Type B pancreatic cell (in vitro differentiated cells): ENCODE measurements at regions not wholly inside any gene's neighbourhood (a gene's known extent, or its start where the extent isn't known, plus 50 kb on each side); places are given as distances from the start of the nearest gene placed in this dataset.

Source experiments
- DNase-seq: peaks from one replicate; pipeline ENCODE4 v3.0.0; 2021; ENCODE audit warnings: mixed read lengths; ENCODE audit not compliant: unreplicated experiment; ENCODE audit errors: extremely low spot score
- H3K27ac Mint-ChIP-seq: 2 replicates; pipeline ENCODE4 v1.8.0; 2021; ENCODE audit warnings: mild to moderate bottlenecking, mixed read lengths
- H3K27me3 Mint-ChIP-seq: 2 replicates; pipeline ENCODE4 v1.8.0; 2021; ENCODE audit warnings: mixed read lengths
- H3K36me3 Mint-ChIP-seq: 2 replicates; pipeline ENCODE4 v1.8.0; 2021; ENCODE audit warnings: mixed read lengths
- H3K4me1 Mint-ChIP-seq: one replicate; pipeline ENCODE4 v1.8.0; 2021; ENCODE audit warnings: mixed read lengths; ENCODE audit not compliant: unreplicated experiment
- H3K4me3 Mint-ChIP-seq: 2 replicates; pipeline ENCODE4 v1.8.0; 2021; ENCODE audit warnings: mild to moderate bottlenecking, mixed read lengths
- H3K9me3 Mint-ChIP-seq: 2 replicates; pipeline ENCODE4 v1.8.0; 2021; ENCODE audit warnings: mixed read lengths
- CTCF ChIP-seq: fragments of 200-600 bp; sonication (generic); conservative IDR thresholded peaks from 2 replicates; pipeline ENCODE4 v1.5.0; 2021; ENCODE audit warnings: antibody characterized with exemption, mild to moderate bottlenecking

- no peak overlapping the region for H3K27ac Mint-ChIP-seq
- DNase-seq, result peak; percentile 51
These were observed 285.7 kb downstream of the PTPRU start for GRCh38 chr1:29521811-29522580.

GRCh38 chr1:29521438-29521715 is 285.1 kb downstream of the PTPRU start:
- no peaks in the 10 kb centered on the region for H3K36me3 Mint-ChIP-seq
- peak; percentile 40 for DNase-seq
- no peak overlapping the region for H3K27ac Mint-ChIP-seq
- no peak overlapping the region for H3K4me3 Mint-ChIP-seq
- no peak for TF ChIP-seq CTCF
- peaks cover 36% of the 10 kb centered on the region for H3K27me3 Mint-ChIP-seq
- H3K9me3 Mint-ChIP-seq, result no peaks in the 10 kb centered on the region
- H3K4me1 Mint-ChIP-seq, result peaks cover 14% of the 10 kb centered on the region

More at GRCh38 chr1:29521811-29522580, 285.7 kb downstream of the PTPRU start:
- peaks cover 40% of the 10 kb centered on the region for H3K27me3 Mint-ChIP-seq
- no peaks in the 10 kb centered on the region for H3K9me3 Mint-ChIP-seq
- no peak overlapping the region for H3K4me3 Mint-ChIP-seq
- peaks cover 14% of the 10 kb centered on the region for H3K4me1 Mint-ChIP-seq
- TF ChIP-seq CTCF, result no peak
- H3K36me3 Mint-ChIP-seq, result no peaks in the 10 kb centered on the region

GRCh38 chr1:29520571-29521437 is 284.5 kb downstream of the PTPRU start:
- Mint-ChIP-seq H3K4me1 (peaks cover 14% of the 10 kb centered on the region), H3K4me3 (no peak overlapping the region), H3K9me3 (no peaks in the 10 kb centered on the region), H3K36me3 (no peaks in the 10 kb centered on the region), H3K27ac (no peak overlapping the region), H3K27me3 (peaks cover 38% of the 10 kb centered on the region)
- TF ChIP-seq CTCF, result no peak
- DNase-seq, result peak; percentile 48

- Mint-ChIP-seq H3K4me1 (peaks cover 14% of the 10 kb centered on the region), H3K27ac (no peak overlapping the region), H3K9me3 (no peaks in the 10 kb centered on the region), H3K4me3 (no peak overlapping the region), H3K36me3 (no peaks in the 10 kb centered on the region), H3K27me3 (peaks cover 33% of the 10 kb centered on the region)
- peak; percentile 31 for DNase-seq
- TF ChIP-seq CTCF, result no peak
These were observed 283.4 kb downstream of the PTPRU start for GRCh38 chr1:29519788-29520110.

- no peaks in the 10 kb centered on the region for H3K36me3 Mint-ChIP-seq
- H3K4me1 Mint-ChIP-seq, result peaks cover 14% of the 10 kb centered on the region
- peak; percentile 58 for DNase-seq
- peaks cover 36% of the 10 kb centered on the region for H3K27me3 Mint-ChIP-seq
- H3K27ac Mint-ChIP-seq, result no peak overlapping the region
- no peak for TF ChIP-seq CTCF
- H3K9me3 Mint-ChIP-seq, result no peaks in the 10 kb centered on the region
- no peak overlapping the region for H3K4me3 Mint-ChIP-seq
These were observed 282.9 kb downstream of the PTPRU start for GRCh38 chr1:29519108-29519787.
